Nephron (organoid): ENCODE measurements at regions not wholly inside any gene's neighbourhood (a gene's known extent, or its start where the extent isn't known, plus 50 kb on each side); places are given as distances from the start of the nearest gene placed in this dataset.
"Not testable (repeated sequence)": the region's sequence is repeated elsewhere in the genome, so short reads cannot be mapped to it uniquely, and the experiment has no call there.

Experiments
- H3K27ac Mint-ChIP-seq, 3 experiments: 2 replicates each; pipeline ENCODE4 v1.8.0; 2020; ENCODE audit warnings: mixed read lengths in 3 of 3, mild to moderate bottlenecking in 2 of 3, moderate library complexity in 1 of 3
- H3K27me3 Mint-ChIP-seq: 2 replicates; pipeline ENCODE4 v1.8.0; 2021; ENCODE audit warnings: low read depth, mild to moderate bottlenecking, moderate library complexity, mixed read lengths
- H3K36me3 Mint-ChIP-seq: 2 replicates; pipeline ENCODE4 v1.8.0; 2020; ENCODE audit warnings: low read depth, mixed read lengths
- H3K4me1 Mint-ChIP-seq: 2 replicates; pipeline ENCODE4 v1.8.0; 2020; ENCODE audit warnings: mixed read lengths
- H3K4me3 Mint-ChIP-seq, 3 experiments: 2 replicates each; pipeline ENCODE4 v1.8.0; 2020; ENCODE audit warnings: mild to moderate bottlenecking in 3 of 3, mixed read lengths in 3 of 3, moderate library complexity in 2 of 3
- H3K9me3 Mint-ChIP-seq: 2 replicates; pipeline ENCODE4 v1.8.0; 2020; ENCODE audit warnings: mixed read lengths
- CTCF ChIP-seq, 3 experiments: fragments of 200-600 bp; sonication (generic); IDR thresholded peaks; one replicate each; pipeline ENCODE4 v1.5.0; 2021; ENCODE audit warnings: antibody characterized with exemption in 3 of 3; ENCODE audit not compliant: unreplicated experiment in 3 of 3

DNA sequence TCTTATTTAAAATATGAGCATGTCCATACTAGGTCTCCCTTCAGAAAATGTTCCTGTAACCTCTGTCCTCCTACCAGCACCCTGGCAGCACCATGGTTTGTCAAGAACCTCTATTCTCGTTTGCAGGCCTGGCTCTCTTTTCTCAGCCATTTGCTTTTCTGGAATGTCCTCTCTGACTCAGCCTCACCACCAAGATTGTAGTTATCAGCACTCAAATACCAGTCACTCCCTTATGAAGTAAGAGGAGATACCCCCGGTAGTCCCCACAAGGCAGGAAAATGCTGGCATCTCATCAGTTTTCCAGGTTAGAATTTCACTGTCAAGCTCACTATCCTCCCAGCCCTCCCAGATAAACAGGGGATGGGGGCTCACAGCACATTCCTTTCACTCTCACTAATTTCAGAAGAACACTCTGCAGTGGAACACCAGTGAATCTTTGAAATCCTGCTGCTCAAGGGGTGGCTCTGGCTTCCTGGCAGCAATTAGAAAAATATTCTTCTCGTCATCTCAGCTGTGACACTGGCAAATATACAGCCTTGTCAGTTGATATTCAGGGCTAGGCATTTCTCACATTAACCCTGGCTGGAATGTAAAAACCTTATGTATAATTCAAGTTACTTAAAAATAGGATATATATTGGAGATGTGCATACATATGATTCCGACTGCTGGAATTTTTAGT lies 129.2 kb downstream of the TBX18 start:
- Mint-ChIP-seq H3K36me3 (no peaks in the 10 kb centered on the region), H3K27me3 (no peaks in the 10 kb centered on the region), H3K9me3 (peaks cover 2% of the 10 kb centered on the region), H3K4me3 (no peak overlapping the region), H3K27ac (no peak overlapping the region), H3K4me1 (peaks cover 6% of the 10 kb centered on the region)
- no peak for TF ChIP-seq CTCF (IDR thresholded peaks at IDR 0.05; ENCODE audit: unreplicated experiment in 3 of 3)

GRCh38 chr6:84633771-84634170 lies 130.6 kb downstream of the TBX18 start:
- Mint-ChIP-seq H3K4me1 (peaks cover 6% of the 10 kb centered on the region), H3K27ac (no peak overlapping the region), H3K4me3 (no peak overlapping the region), H3K27me3 (no peaks in the 10 kb centered on the region), H3K36me3 (no peaks in the 10 kb centered on the region), H3K9me3 (peaks cover 2% of the 10 kb centered on the region)
- TF ChIP-seq CTCF (IDR thresholded peaks at IDR 0.05; ENCODE audit: unreplicated experiment in 3 of 3), result no peak

DNA sequence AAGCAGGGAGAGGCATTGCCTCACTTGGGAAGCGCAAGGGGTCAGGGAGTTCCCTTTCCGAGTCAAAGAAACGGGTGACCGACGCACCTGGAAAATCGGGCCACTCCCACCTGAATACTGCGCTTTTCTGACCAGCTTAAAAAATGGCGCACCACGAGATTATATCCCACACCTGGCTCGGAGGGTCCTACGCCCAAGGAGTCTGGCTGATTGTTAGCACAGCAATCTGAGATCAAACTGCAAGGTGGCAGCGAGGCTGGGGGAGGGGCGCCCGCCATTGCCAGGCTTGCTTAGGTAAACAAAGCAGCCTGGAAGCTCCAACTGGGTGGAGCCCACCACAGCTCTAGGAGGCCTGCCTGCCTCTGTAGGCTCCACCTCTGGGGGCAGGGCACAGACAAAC lies 137.9 kb downstream of the TBX18 start:
- not testable (repeated sequence) for H3K27me3 Mint-ChIP-seq, H3K9me3 Mint-ChIP-seq, H3K27ac Mint-ChIP-seq, H3K4me1 Mint-ChIP-seq, H3K4me3 Mint-ChIP-seq, H3K36me3 Mint-ChIP-seq

GRCh38 chr6:84625506-84625905 lies 138.9 kb downstream of the TBX18 start:
- peak overlapping the region in 1 of 3 experiments; percentile 47 for H3K27ac Mint-ChIP-seq
- peaks cover 14% of the 10 kb centered on the region for H3K9me3 Mint-ChIP-seq
- H3K27me3 Mint-ChIP-seq, result no peaks in the 10 kb centered on the region
- H3K4me3 Mint-ChIP-seq, result no peak overlapping the region
- no peak for TF ChIP-seq CTCF (IDR thresholded peaks at IDR 0.05; ENCODE audit: unreplicated experiment in 3 of 3)
- H3K4me1 Mint-ChIP-seq, result peaks cover 5% of the 10 kb centered on the region
- H3K36me3 Mint-ChIP-seq, result peaks cover 5% of the 10 kb centered on the region

- TF ChIP-seq CTCF (IDR thresholded peaks at IDR 0.05; ENCODE audit: unreplicated experiment in 3 of 3), result no peak
- no peaks in the 10 kb centered on the region for H3K27me3 Mint-ChIP-seq
- H3K9me3 Mint-ChIP-seq, result peaks cover 14% of the 10 kb centered on the region
- H3K4me1 Mint-ChIP-seq, result peaks cover 5% of the 10 kb centered on the region
- H3K4me3 Mint-ChIP-seq, result no peak overlapping the region
- H3K27ac Mint-ChIP-seq, result peak overlapping the region; percentile 6 to 41 (median 11)
- peaks cover 5% of the 10 kb centered on the region for H3K36me3 Mint-ChIP-seq
Measured at GRCh38 chr6:84623956-84624680, 140.3 kb downstream of the TBX18 start.

- Mint-ChIP-seq H3K4me3 (no peak overlapping the region), H3K36me3 (peaks cover 5% of the 10 kb centered on the region), H3K4me1 (no peaks in the 10 kb centered on the region), H3K27ac (no peak overlapping the region), H3K27me3 (no peaks in the 10 kb centered on the region), H3K9me3 (peaks cover 11% of the 10 kb centered on the region)
- TF ChIP-seq CTCF (IDR thresholded peaks at IDR 0.05; ENCODE audit: unreplicated experiment in 3 of 3), result no peak
Measured at GRCh38 chr6:84618836-84619235, 145.6 kb downstream of the TBX18 start.
